ENCODE measurements at regions not wholly inside any gene's neighbourhood (a gene's known extent, or its start where the extent isn't known, plus 50 kb on each side); places are given as distances from the start of the nearest gene placed in this dataset.

- no peak for DNase-seq
Observed at GRCh38 chr18:25425024-25425423, 73.1 kb upstream of the ZNF521 start.

GRCh38 chr18:25423760-25424159 lies 71.8 kb upstream of the ZNF521 start:
- DNase-seq = no peak

GRCh38 chr18:25423267-25423666 lies 71.3 kb upstream of the ZNF521 start:
- DNase-seq = no peak

- no peak for DNase-seq
Observed at GRCh38 chr18:25422230-25422629, 70.3 kb upstream of the ZNF521 start.

GRCh38 chr18:25420077-25420825 lies 68.3 kb upstream of the ZNF521 start:
- no peak for DNase-seq

GRCh38 chr18:25416374-25416773 lies 64.4 kb upstream of the ZNF521 start:
- no peak for DNase-seq

- no peak for DNase-seq
Observed at GRCh38 chr18:25409971-25410370, 58.0 kb upstream of the ZNF521 start.

GRCh38 chr18:25408293-25408692 lies 56.3 kb upstream of the ZNF521 start:
- DNase-seq = no peak

All from NCI-H1694 (cell line).